ENCODE measurements at regions not wholly inside any gene's neighbourhood (a gene's known extent, or its start where the extent isn't known, plus 50 kb on each side); places are given as distances from the start of the nearest gene placed in this dataset.
"Not testable (repeated sequence)": the region's sequence is repeated elsewhere in the genome, so short reads cannot be mapped to it uniquely, and the experiment has no call there.

DNA sequence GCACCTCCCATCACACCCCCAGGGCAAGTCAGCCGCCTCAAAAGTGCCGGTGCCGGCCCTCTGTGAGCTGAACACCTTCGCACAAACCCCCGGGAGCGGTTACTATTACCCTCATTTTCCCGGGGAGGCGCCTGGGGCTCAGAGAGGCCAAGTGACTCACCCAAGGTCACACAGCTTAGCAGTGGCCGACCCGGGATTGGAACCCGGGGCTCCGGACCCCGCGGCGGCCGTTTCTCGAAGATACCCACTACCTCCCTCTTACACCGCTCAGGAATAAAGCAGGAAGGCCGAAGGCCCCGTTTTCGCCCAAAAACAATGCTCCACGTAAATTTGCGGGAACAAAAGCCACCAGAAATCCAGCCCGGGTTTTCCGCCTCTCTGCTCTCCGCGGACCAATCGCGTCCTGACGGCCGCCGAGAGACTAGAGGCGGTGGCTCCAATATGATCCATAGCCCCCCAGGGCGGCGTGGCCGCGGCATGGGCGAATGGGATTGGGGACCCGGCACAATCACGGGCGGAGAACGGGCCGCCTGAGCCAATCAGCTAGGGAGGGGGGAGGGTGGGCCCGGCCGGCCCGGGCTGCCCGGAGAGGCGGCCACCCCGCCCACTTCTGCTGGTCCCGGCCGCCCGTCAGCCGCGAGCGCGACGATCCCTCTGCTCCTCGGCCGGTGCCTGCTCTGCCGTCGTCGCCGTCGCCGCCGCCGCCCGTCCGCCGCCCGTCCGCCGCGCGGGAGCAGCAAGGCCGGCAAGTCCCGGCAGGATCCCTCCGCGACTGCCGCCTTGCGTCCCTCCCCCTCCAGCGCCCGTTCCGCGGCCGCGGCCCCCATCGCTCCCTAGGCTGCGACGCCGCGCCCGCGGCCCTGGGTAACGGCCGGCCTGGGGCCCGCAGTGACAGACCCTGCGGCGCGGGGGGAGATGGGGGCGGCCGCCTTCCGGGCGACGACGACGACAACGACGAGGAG is 177.0 kb downstream of the OR4M2 start:
- Histone ChIP-seq H3K27me3 (ENCODE audit: control insufficient read depth, insufficient read depth, low read length) (no peaks in the 10 kb centered on the region), H3K4me1 (ENCODE audit: control insufficient read depth in 2 of 3, insufficient read depth in 2 of 3, low read depth in 1 of 3, low read length in 3 of 3) (peaks cover 0 to 6% (median 4%) of the 10 kb centered on the region in 3 donors), H3K4me3 (ENCODE audit: low read length in 3 of 3) (no peak overlapping the region), H3K9ac (ENCODE audit: low read length in 3 of 3) (no peak overlapping the region), H3K27ac (ENCODE audit: low read depth in 2 of 2, low read length in 2 of 2) (no peak overlapping the region), H3K36me3 (ENCODE audit: control insufficient read depth in 2 of 3, insufficient read depth in 3 of 3, low read length in 3 of 3) (no peaks in the 10 kb centered on the region), H3K9me3 (ENCODE audit: control insufficient read depth in 2 of 3, insufficient read depth in 1 of 3, low read length in 3 of 3) (no peaks in the 10 kb centered on the region)
- intact Hi-C loops (cut with DNase I), result no loop called here
- no peak for DNase-seq
- no peak for FAIRE-seq
- TF ChIP-seq, protein P1, sequence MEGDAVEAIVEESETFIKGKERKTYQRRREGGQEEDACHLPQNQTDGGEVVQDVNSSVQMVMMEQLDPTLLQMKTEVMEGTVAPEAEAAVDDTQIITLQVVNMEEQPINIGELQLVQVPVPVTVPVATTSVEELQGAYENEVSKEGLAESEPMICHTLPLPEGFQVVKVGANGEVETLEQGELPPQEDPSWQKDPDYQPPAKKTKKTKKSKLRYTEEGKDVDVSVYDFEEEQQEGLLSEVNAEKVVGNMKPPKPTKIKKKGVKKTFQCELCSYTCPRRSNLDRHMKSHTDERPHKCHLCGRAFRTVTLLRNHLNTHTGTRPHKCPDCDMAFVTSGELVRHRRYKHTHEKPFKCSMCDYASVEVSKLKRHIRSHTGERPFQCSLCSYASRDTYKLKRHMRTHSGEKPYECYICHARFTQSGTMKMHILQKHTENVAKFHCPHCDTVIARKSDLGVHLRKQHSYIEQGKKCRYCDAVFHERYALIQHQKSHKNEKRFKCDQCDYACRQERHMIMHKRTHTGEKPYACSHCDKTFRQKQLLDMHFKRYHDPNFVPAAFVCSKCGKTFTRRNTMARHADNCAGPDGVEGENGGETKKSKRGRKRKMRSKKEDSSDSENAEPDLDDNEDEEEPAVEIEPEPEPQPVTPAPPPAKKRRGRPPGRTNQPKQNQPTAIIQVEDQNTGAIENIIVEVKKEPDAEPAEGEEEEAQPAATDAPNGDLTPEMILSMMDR (IDR thresholded peaks at IDR 0.05; ENCODE audit: borderline replicate concordance, extremely low read depth, insufficient read depth), result no peak

GRCh38 chr15:22258009-22258397 is 177.7 kb downstream of the OR4M2 start:
- Histone ChIP-seq H3K4me3 (ENCODE audit: low read length in 3 of 3) (no peak overlapping the region), H3K9me3 (ENCODE audit: control insufficient read depth in 2 of 3, insufficient read depth in 1 of 3, low read length in 3 of 3) (no peaks in the 10 kb centered on the region), H3K9ac (ENCODE audit: low read length in 3 of 3) (no peak overlapping the region), H3K36me3 (ENCODE audit: control insufficient read depth in 2 of 3, insufficient read depth in 3 of 3, low read length in 3 of 3) (no peaks in the 10 kb centered on the region), H3K27me3 (ENCODE audit: control insufficient read depth, insufficient read depth, low read length) (no peaks in the 10 kb centered on the region), H3K4me1 (ENCODE audit: control insufficient read depth in 2 of 3, insufficient read depth in 2 of 3, low read depth in 1 of 3, low read length in 3 of 3) (peaks cover 0 to 6% (median 4%) of the 10 kb centered on the region in 3 donors), H3K27ac (ENCODE audit: low read depth in 2 of 2, low read length in 2 of 2) (no peak overlapping the region)
- TF ChIP-seq, protein P1 (IDR thresholded peaks at IDR 0.05; ENCODE audit: borderline replicate concordance, extremely low read depth, insufficient read depth), result no peak
- no peak for FAIRE-seq
- no peak for DNase-seq
- intact Hi-C loops (cut with DNase I), result no loop called here

GRCh38 chr15:22258398-22259150 is 178.2 kb downstream of the OR4M2 start:
- TF ChIP-seq, protein P1 (IDR thresholded peaks at IDR 0.05; ENCODE audit: borderline replicate concordance, extremely low read depth, insufficient read depth), result no peak
- Histone ChIP-seq H3K27me3 (ENCODE audit: control insufficient read depth, insufficient read depth, low read length) (no peaks in the 10 kb centered on the region), H3K9ac (ENCODE audit: low read length in 3 of 3) (no peak overlapping the region), H3K27ac (ENCODE audit: low read depth in 2 of 2, low read length in 2 of 2) (no peak overlapping the region), H3K36me3 (ENCODE audit: control insufficient read depth in 2 of 3, insufficient read depth in 3 of 3, low read length in 3 of 3) (no peaks in the 10 kb centered on the region), H3K9me3 (ENCODE audit: control insufficient read depth in 2 of 3, insufficient read depth in 1 of 3, low read length in 3 of 3) (no peaks in the 10 kb centered on the region), H3K4me1 (ENCODE audit: control insufficient read depth in 2 of 3, insufficient read depth in 2 of 3, low read depth in 1 of 3, low read length in 3 of 3) (peaks cover 0 to 2% (median 0%) of the 10 kb centered on the region in 3 donors), H3K4me3 (ENCODE audit: low read length in 3 of 3) (no peak overlapping the region)
- DNase-seq, result peak in 1 of 5 donors; percentile 74
- intact Hi-C loops (cut with DNase I), result no loop called here
- no peak for FAIRE-seq

- H3K27me3 ChIP-seq (ENCODE audit: control insufficient read depth, insufficient read depth, low read length); H3K9ac ChIP-seq (ENCODE audit: low read length in 3 of 3); H3K9me3 ChIP-seq (ENCODE audit: control insufficient read depth in 2 of 3, insufficient read depth in 1 of 3, low read length in 3 of 3); H3K36me3 ChIP-seq (ENCODE audit: control insufficient read depth in 2 of 3, insufficient read depth in 3 of 3, low read length in 3 of 3); FAIRE-seq; H3K4me3 ChIP-seq (ENCODE audit: low read length in 3 of 3); H3K27ac ChIP-seq (ENCODE audit: low read depth in 2 of 2, low read length in 2 of 2); intact Hi-C loops (cut with DNase I); H3K4me1 ChIP-seq (ENCODE audit: control insufficient read depth in 2 of 3, insufficient read depth in 2 of 3, low read depth in 1 of 3, low read length in 3 of 3): not testable (repeated sequence)
- DNase-seq, result peak in 1 of 5 donors; percentile 73
Measured at GRCh38 chr15:22259151-22259750, 178.9 kb downstream of the OR4M2 start.

Measured in kidney (tissue), 13 donors.